HCT116 (cell line): ENCODE measurements at regions not wholly inside any gene's neighbourhood (a gene's known extent, or its start where the extent isn't known, plus 50 kb on each side); places are given as distances from the start of the nearest gene placed in this dataset.

ENCODE experiments used
- ATAC-seq: fragments of 200-7000 bp; cut with Tn5 transposase; 2 replicates; pipeline ENCODE4 v1.9.1; 2020; ENCODE audit warnings: mild to moderate bottlenecking, moderate library complexity
- BruUV-seq: library from RNA; stranded (reverse); fragments of 400-500 nt; replicated peaks from 2 replicates; lab custom pipeline; 2021; lab: Mats Ljungman, UMichigan
- CTCF ChIA-PET: fragments of 300-600 bp; sonication (Branson Sonifier 250); formaldehyde crosslinking; loops from one replicate; lab custom pipeline; 2021; ENCODE audit warnings: antibody characterized with exemption; lab: Charles Lee
- POLR2A ChIA-PET: fragments of 300-600, 350-600 bp; sonication (Branson Sonifier 250); formaldehyde crosslinking; loops from one replicate; lab custom pipeline; 2021; ENCODE audit warnings: antibody characterized with exemption; lab: Charles Lee
- RAD21 ChIA-PET, 2 experiments: fragments of 300-600 bp; sonication (Branson Sonifier 250); formaldehyde crosslinking; loops; one replicate each; lab custom pipeline; 2023; ENCODE audit warnings: low total read pairs in 2 of 2; ENCODE audit not compliant: uncharacterized antibody in 2 of 2, unreplicated experiment in 2 of 2, low non-redundant PET in 1 of 2; lab: Charles Lee
- DNase-seq: peaks from one replicate; pipeline ENCODE4 v3.0.0-alpha.2; 2010; ENCODE audit warnings: low read depth, low spot score
- H2AFZ ChIP-seq: fragments of 200-600 bp; shearing (Covaris generic), sonication (generic); 2 replicates; pipeline ENCODE4 v1.6.1; 2017; ENCODE audit warnings: low read depth, mixed run types, mixed read lengths, antibody characterized with exemption, low read length; ENCODE audit not compliant: poor library complexity, severe bottlenecking
- H3K27ac ChIP-seq: 2 replicates; pipeline ENCODE4 v1.5.1; 2012; ENCODE audit warnings: low read depth, low read length
- H3K27me3 ChIP-seq: fragments of 200-600 bp; sonication (generic); 2 replicates; pipeline ENCODE4 v1.6.1; 2016; ENCODE audit warnings: mixed run types, low read length, mixed read lengths; ENCODE audit not compliant: insufficient read depth
- H3K36me3 ChIP-seq, 2 experiments: fragments of 200-500 bp in 1 of 2; fragments of 200-600 bp in 1 of 2; sonication (Bioruptor generic) in 1 of 2; sonication (generic) in 1 of 2; 2 replicates each; pipeline versions ENCODE4 v1.5.1 to v1.6.1; 2014 to 2016; ENCODE audit warnings: low read length in 2 of 2, inconsistent platforms in 1 of 2, mixed read lengths in 1 of 2, mixed run types in 1 of 2; ENCODE audit not compliant: insufficient read depth in 2 of 2, control insufficient read depth in 1 of 2
- H3K4me1 ChIP-seq, 2 experiments: fragments of 200-600 bp in 1 of 2; sonication (generic) in 1 of 2; 2 replicates each; pipeline versions ENCODE4 v1.5.1 to v1.6.1; 2012 to 2017; ENCODE audit warnings: low read length in 2 of 2, inconsistent platforms in 1 of 2, mild to moderate bottlenecking in 1 of 2, mixed read lengths in 1 of 2, mixed run types in 1 of 2, moderate library complexity in 1 of 2; ENCODE audit not compliant: insufficient read depth in 2 of 2, control insufficient read depth in 1 of 2
- H3K4me2 ChIP-seq: fragments of 200-600 bp; sonication (generic); 2 replicates; pipeline ENCODE4 v1.6.1; 2017; ENCODE audit warnings: mixed run types, low read length, mixed read lengths
- H3K4me3 ChIP-seq, 2 experiments: fragments of 200-600 bp in 1 of 2; sonication (generic) in 1 of 2; replicated peaks in 1 of 2; 2 replicates each; pipeline ENCODE4 v1.5.1; 2011 to 2016; ENCODE audit warnings: low read length in 2 of 2, control low read depth in 1 of 2, low read depth in 1 of 2, mild to moderate bottlenecking in 1 of 2, mixed read lengths in 1 of 2, mixed run types in 1 of 2
- H3K79me2 ChIP-seq: fragments of 200-600 bp; sonication (generic); 2 replicates; pipeline ENCODE4 v1.6.1; 2017; ENCODE audit warnings: mild to moderate bottlenecking, mixed run types, low read length, moderate library complexity, mixed read lengths; ENCODE audit not compliant: insufficient read depth
- H3K9ac ChIP-seq: fragments of 200-600 bp; sonication (generic); 2 replicates; pipeline ENCODE4 v1.6.1; 2016; ENCODE audit warnings: low read length, mixed read lengths
- H3K9me2 ChIP-seq: fragments of 200-600 bp; sonication (generic), shearing (Covaris generic); 2 replicates; pipeline ENCODE4 v1.6.1; 2017; ENCODE audit warnings: mixed run types, mild to moderate bottlenecking, moderate library complexity; ENCODE audit not compliant: insufficient read depth
- H3K9me3 ChIP-seq, 2 experiments: fragments of 200-500 bp in 1 of 2; fragments of 200-600 bp in 1 of 2; sonication (Bioruptor generic) in 1 of 2; sonication (generic) in 1 of 2; 2 replicates each; pipeline ENCODE4 v1.6.1; 2014 to 2017; ENCODE audit warnings: low read length in 2 of 2, mixed read lengths in 2 of 2, inconsistent platforms in 1 of 2, low read depth in 1 of 2, mild to moderate bottlenecking in 1 of 2, mixed run types in 1 of 2, moderate library complexity in 1 of 2; ENCODE audit not compliant: control insufficient read depth in 1 of 2, insufficient read depth in 1 of 2
- H4K20me1 ChIP-seq: fragments of 200-600 bp; sonication (generic), shearing (Covaris generic); 2 replicates; pipeline ENCODE4 v1.6.1; 2017; ENCODE audit warnings: mixed run types, mild to moderate bottlenecking, moderate library complexity; ENCODE audit not compliant: insufficient read depth
- EGR1 ChIP-seq: IDR thresholded peaks from 2 replicates; pipeline ENCODE4 v1.6.1; 2012; ENCODE audit warnings: low read depth
- RAD21 ChIP-seq: IDR thresholded peaks from 2 replicates; pipeline ENCODE4 v1.6.1; 2012; ENCODE audit warnings: low read depth, mild to moderate bottlenecking
- SIN3A ChIP-seq: IDR thresholded peaks from 2 replicates; pipeline ENCODE4 v1.6.1; 2012; ENCODE audit warnings: low read depth
- intact Hi-C: fragments of 100-400 bp; cut with micrococcal nuclease; formaldehyde crosslinking; loops from 2 replicates; pipeline ENCODE4 v1.10.0; 2022
- TF ChIP-seq, protein P1 (sequence below): IDR thresholded peaks from 2 replicates; pipeline ENCODE4 v1.6.1; 2012

DNA sequence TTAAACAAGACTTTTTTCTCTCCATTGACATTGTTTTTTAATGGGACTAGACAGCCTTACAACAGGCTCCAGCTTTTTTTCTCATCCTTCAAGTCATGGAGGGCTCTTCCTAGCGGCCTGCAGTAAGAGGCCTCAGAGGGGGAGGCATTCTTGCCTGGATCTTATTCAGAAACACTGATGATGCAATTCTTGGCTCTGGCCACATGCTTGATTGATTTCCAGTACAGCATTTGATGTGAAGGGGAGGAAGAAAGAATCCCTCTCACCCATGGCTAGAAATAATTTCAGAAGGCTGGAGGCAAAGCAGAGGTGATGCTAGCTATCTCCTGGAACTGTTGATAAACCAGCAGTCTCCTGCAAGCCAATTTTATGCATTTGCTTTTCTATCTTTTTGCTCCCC is 324.8 kb downstream of the PRELID2 start:
- no peaks in the 10 kb centered on the region for H3K36me3 ChIP-seq
- H3K27me3 ChIP-seq: no peaks in the 10 kb centered on the region
- no peak overlapping the region for H3K4me3 ChIP-seq
- no peak overlapping the region for H3K4me2 ChIP-seq
- no peak overlapping the region for H3K9ac ChIP-seq
- ATAC-seq (no peak), DNase-seq (no peak)
- CTCF ChIA-PET: no interaction called here
- intact Hi-C loops: no loop called here
- H2AFZ ChIP-seq: no peak overlapping the region
- H3K79me2 ChIP-seq: no peaks in the 10 kb centered on the region
- H3K27ac ChIP-seq: no peak overlapping the region
- H3K9me3 ChIP-seq: no peaks in the 10 kb centered on the region
- TF ChIP-seq, protein P1, sequence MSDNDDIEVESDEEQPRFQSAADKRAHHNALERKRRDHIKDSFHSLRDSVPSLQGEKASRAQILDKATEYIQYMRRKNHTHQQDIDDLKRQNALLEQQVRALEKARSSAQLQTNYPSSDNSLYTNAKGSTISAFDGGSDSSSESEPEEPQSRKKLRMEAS: peak; percentile 37; the same call in 1 of the 2 replicates
- TF ChIP-seq EGR1 (no peak), RAD21 (no peak)
- H4K20me1 ChIP-seq: no peaks in the 10 kb centered on the region
- RAD21 ChIA-PET: no interaction called here
- H3K9me2 ChIP-seq: no peaks in the 10 kb centered on the region
- POLR2A ChIA-PET: no interaction called here
- no TSS peak for BruUV-seq
- no peaks in the 10 kb centered on the region for H3K4me1 ChIP-seq

DNA sequence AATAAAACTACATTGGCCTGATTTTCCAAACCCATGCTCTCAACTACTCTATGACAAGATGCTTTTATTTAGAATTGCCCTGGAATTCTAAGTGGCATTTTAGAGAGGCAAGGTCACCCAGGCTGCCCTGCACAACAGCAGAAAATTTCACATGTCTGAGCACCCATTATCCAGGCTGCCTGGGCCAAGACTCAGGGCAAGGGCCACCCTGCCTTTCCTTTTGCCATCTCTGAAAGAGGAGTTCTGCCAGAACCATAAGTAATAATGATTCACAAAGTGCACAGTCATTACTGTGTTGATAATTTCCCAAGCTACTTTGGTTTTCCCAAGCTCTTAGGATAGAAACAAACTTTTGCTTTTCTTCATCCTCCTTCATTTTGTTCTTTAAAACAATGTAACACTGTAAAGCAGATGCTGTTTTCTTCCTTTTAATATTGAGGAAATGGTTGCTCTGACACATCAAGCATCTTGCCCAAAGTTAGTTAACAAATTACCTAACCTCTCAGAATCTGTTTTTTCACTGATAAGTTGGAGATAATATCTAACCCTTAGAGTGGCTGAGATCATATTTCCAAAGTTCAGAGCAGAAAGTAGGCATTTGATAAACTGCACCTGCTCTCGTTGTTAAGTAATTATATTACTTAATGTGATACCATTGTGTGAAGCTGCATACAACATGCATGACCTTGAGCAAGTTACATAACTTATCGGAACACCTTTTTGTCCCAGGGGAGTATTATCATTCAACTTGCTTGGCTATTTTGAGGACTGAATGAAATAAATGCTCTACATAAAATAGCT is 325.6 kb downstream of the PRELID2 start:
- no TSS peak for BruUV-seq
- ChIA-PET RAD21 (no interaction called here), POLR2A (no interaction called here), CTCF (no interaction called here)
- intact Hi-C loops: no loop called here
- Histone ChIP-seq H3K4me2 (no peak overlapping the region), H3K4me3 (no peak overlapping the region), H3K36me3 (no peaks in the 10 kb centered on the region), H3K27me3 (no peaks in the 10 kb centered on the region), H3K27ac (no peak overlapping the region), H3K9me3 (no peaks in the 10 kb centered on the region), H3K9me2 (no peaks in the 10 kb centered on the region), H3K9ac (no peak overlapping the region), H2AFZ (no peak overlapping the region), H3K4me1 (no peaks in the 10 kb centered on the region), H3K79me2 (no peaks in the 10 kb centered on the region), H4K20me1 (no peaks in the 10 kb centered on the region)
- no peak for TF ChIP-seq SIN3A
- DNase-seq (no peak), ATAC-seq (no peak)
